ENCODE measurements at regions not wholly inside any gene's neighbourhood (a gene's known extent, or its start where the extent isn't known, plus 50 kb on each side); places are given as distances from the start of the nearest gene placed in this dataset.
"Not testable (repeated sequence)": the region's sequence is repeated elsewhere in the genome, so short reads cannot be mapped to it uniquely, and the experiment has no call there.

DNA sequence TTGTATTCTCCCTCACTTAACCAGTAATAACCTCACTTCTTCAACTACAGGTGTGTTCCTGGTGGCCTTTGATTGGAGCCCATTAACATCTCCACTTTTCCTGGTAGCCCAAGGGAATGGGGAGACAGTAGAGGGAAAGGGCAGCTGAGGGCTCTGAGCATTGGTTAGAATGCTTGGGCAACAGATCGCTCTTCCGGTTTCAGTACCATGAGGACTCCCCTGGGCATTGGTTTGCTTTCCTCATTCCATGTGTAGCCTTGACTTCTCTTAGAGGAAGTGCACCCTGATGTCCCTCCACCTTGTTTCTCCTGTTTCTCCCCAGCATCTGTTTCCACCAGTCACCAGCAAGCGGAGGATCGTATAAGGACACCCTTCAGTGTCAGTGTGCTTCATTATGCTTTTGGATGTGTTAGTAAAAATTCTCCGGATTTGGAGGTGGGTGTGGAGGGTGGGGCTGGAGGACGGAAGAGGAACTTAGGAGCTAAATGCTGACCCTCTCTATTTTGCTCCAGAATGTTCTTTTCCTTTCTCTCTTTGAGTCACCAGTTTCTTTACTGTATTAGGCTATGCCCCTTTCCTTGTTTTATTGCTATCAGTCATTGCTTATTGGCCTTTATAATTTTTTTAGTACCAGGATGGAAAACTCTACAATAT lies 50.6 kb upstream of the ZNG1B start:
- FAIRE-seq; DNase-seq (ENCODE audit: low spot score): not testable (repeated sequence)

DNA sequence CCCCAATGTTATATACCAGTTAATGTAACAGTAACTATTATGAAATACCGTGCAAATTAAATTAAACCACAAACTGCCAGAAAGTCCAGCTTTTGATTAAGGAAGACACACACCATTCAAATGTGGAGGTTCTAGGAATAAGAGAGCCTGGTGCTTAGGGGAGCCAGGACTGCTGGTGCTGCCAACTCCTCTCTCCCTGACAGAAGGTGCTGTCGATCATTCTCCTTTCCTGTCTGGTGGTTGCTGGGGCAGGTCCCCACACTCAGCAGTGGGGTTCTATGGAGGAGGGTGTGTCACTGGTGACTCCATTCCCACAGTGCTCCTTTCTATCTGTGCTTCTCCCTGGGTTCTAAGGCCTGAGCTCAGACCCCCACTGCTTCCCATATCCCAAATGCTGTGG lies 57.9 kb upstream of the ZNG1B start:
- FAIRE-seq; DNase-seq (ENCODE audit: low spot score): not testable (repeated sequence)

DNA sequence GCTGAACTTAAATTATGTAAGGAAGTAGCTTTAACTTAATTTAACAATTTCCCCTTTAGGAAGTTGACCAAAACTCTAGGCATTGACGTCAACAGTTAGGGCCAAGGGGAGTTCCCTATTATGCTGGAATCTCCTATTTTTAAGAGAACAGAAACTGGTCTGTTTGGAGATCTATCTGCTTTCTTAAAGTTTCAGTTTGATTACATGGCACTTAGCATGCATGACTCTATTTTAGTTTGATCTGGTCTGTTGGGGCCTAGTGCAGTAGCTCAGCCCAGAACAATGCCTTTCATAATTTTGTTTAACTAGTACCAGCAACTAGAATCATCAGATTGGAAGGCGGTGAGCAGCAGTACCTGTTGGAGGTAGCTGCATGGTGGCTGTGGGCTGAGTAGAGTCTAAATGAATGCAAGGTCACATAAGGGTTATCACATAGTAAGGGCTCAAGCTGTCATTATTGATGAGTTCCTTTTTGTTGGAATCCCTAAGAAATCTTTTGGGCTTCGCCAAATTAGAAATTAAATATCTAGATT lies 60.5 kb upstream of the ZNG1B start:
- FAIRE-seq (no peak), DNase-seq (ENCODE audit: low spot score) (no peak)

DNA sequence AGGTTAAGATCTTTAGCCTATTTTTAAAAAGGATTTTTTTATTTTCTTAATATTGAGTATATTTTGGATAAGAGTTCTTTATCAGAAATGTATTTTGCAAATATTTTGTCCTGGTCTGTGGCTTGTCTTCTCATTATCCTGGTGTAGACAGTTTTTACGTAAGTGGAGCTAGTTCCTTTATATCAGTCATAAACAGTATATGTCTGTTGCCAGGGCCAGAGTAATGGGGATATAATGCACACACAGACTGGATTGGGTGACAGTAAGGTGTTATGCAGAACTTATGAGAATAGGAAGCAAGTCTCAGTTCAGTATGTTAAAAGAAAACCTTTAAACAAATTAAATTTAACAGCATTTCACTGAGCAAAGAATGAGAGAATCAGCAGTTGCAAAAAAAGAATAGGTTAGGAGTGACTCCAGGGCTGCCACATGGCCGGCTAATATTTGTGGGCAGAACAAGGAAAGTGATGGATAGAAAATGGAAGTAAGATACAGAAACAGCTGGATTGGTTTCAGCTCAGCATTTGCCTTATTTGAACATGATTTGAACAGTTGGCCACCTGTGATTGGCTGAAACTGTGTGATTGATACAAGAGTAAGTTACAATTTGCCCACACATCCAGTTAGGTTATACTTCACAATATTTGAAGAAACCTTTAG lies 61.1 kb upstream of the ZNG1B start:
- DNase-seq (ENCODE audit: low spot score) (no peak), FAIRE-seq (no peak)

DNA sequence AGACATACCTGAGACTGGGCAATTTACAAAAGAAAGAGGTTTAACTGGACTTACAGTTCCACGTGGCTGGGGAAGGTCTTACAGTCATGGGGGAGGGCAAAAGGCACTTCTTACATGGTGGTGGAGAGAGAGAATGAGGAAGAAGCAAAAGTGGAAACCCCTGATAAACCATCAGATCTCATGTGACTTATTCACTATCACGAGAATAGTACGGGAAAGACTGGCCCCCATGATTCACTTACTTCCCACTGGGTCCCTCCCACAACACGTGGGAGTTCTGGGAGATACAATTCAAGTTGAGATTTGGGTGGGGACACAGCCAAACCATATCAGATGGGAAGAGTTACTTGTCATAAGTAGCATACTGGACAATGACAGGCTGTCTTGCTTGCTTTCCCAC lies 62.6 kb upstream of the ZNG1B start:
- not testable (repeated sequence) for DNase-seq (ENCODE audit: low spot score); FAIRE-seq

DNA sequence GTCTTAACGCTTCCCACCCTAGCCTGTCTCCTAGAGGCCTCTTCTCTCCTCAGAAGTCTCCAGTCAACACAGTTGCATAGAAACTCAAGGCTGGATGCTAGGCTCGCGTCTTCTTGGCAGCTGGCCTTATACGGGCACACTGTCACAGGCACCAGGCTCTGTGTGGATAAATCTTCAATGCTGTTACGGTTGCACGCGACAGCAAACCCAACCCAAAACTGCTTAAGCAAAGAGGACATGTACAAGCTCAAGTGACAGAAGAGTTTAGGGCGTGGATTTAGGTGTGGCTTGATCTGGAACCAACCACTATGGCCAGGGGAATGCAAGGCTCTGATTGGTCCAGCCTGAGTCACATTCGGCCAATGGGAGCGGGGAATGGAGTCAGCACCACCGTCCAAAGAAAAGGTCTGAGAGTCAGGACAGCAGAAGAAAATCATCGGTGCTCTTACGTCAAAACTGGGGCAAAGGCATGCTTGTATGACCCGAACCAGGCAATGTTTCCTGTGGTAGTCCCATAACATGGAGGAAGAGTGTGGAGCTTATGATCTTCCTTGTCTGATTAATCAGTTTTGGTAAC lies 65.1 kb upstream of the ZNG1B start:
- not testable (repeated sequence) for DNase-seq (ENCODE audit: low spot score); FAIRE-seq

DNA sequence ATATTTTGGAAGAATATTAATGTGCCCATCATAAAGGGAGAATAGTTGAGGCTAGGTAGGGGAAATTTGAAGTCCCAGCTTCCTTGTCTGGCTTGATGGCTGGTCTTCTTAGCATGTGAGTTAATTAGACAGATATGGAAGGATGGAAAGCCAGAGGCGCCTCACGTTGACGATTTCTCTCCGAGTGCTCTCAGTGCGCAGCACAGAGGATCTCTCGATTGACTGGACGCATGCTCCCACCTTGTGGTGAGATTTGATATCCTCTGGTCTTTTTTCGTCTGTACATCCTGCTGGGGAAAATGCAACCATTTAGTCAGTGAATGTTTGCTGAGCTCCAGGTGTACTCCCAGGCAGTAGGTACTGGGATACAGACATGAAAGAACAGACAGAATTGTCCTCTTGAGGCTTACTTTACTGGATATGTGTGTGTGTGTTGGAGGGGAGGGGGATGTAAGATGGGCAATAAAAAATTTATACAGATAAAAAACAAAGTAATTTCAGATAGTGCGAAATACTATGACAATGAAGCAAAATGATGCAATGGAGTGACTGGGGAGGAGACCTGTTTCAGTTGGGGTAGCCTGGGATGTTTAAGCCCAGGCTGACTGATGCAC lies 66.9 kb upstream of the ZNG1B start:
- peak; percentile 79 for DNase-seq (ENCODE audit: low spot score)
- FAIRE-seq = peak; percentile 74

DNA sequence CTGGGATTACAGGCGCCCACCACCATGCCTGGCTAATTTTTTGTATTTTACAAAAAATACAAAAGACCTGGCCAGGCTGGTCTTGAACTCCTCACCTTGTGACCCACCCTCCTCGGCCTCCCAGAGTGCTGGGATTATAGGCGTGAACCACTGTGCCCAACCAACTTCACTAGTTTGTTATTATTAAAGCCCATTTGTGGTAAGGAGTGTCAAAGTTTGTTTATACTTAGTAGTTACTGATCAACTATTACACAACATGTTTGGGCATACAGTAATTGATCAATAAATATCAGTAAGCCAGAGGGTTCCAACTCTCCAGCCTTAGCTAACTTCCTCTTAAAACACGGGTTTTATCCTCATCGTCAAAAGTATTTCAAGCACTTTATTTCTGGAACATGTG lies 67.5 kb upstream of the ZNG1B start:
- no peak for DNase-seq (ENCODE audit: low spot score)
- no peak for FAIRE-seq

DNA sequence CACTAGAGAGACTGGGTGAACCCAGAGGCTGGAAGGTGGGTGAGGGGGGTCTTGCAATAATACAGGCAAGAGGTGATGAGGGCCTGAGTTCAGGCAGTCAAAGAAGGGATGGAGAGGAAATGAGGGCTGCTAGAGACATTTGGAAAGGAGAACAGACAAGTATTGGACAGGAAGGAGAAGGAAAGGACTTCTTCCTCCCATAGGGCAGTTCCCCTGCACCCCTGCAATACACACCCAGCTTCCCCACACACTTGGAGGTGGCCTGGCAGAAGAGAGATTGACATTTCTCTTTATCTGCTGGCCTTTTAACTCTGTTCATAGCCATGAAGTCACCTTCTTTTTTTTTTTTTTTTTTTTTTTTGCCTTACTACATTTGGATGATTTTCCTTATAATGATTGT lies 68.9 kb upstream of the ZNG1B start:
- FAIRE-seq = not testable (repeated sequence)

DNA sequence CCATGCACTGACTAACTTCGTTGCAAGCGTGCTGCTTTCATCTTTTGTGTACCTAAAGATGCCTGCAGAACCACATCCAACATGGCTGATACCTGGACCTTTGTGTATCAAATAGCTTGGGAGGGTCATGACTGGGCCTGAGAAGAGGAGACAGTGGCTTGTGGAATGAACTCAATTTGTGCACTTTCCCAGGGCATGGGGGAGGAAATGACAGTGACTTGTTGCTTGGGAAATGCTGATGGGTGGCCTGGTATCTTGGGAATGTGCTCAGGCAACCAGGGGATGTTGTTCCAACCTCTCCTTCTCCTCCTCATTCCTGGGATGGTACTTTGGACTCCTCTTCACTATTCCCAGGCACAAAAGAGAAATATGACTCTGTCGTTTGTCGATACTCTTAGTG lies 70.7 kb upstream of the ZNG1B start:
- FAIRE-seq; DNase-seq (ENCODE audit: low spot score): not testable (repeated sequence)

More for the DNA sequence above, 68.9 kb upstream of the ZNG1B start:
- DNase-seq (ENCODE audit: low spot score) = not testable (repeated sequence)

DNA sequence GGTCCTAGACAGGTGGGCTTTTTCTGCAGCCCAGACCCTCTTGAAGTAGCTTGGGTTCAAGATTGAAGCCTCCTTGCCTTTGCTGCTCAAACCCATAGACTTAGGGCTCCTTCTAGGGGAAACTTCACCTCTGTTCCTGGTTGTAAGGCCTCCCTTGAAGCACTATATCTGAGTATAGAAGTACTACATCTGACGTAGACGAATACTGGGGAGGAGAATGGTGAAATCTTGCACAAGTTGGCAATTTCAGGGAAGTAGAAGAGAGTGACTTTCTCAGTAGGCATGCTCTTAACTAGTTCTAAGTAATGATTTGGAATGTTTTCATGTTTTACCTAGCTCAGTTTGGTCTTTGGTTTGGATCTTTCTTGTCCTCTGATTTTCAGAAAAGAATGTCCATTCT lies 71.7 kb upstream of the ZNG1B start:
- FAIRE-seq = not testable (repeated sequence)

DNA sequence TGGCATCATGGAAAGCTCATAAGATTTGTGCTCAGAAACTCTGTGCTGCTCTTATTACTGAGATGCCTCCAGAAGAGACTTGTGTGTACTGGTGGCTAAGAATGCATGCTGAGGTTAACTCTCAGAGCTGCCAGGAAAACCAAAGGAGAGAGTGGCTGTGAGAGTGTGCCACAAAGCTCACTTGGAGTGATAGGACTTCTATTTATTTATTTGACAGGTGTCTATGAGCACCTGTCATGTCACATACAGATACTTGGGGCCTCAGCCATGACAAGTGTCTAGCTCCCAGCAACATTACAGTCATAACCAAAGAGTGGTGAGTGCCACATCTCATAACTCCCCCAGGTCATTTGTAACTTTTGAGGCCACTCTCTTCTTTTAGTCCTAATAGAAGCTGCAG lies 72.2 kb upstream of the ZNG1B start:
- not testable (repeated sequence) for DNase-seq (ENCODE audit: low spot score); FAIRE-seq

More for the DNA sequence above, 71.7 kb upstream of the ZNG1B start:
- not testable (repeated sequence) for DNase-seq (ENCODE audit: low spot score)

DNA sequence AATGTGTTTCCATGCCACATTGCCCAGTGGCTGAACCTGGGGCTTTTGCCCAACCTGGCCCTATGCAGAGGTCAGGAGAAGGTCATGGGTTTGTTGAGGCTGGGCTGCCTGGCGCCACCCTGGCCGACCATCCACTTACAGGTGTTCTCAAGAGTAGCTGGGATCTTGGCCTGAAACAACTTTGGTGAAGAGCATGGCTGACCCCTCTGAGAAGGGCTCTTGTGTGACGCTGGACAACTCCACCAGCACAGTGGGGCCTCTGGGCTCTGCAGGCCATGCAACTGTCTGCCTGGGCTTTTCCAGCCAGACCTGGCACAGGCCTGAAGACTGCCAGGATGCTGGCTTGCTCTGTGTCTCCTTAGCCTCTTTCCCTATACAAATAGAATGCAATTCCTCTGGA lies 76.4 kb upstream of the ZNG1B start:
- FAIRE-seq (no peak), DNase-seq (ENCODE audit: low spot score) (no peak)

DNA sequence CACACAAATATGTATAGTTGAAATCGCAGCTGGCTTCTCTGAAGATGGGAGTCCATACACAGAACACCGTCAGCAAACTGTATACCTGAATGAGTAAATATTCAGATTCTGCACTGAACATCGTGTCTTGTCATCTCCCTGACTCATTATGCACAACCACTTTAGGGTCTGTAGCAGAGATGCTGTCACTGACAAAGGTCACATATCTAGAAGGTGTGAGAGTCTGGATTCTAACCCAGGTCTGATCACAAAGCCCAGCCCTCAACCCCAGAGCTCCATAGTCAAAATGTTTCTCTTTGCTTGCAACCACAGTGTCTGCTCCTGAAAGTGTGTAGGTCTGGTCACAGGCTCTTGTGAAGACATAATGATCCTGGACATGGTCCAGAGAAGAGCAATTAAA lies 78.3 kb upstream of the PAX8 start:
- no peak for FAIRE-seq
- DNase-seq (ENCODE audit: low spot score) = no peak

DNA sequence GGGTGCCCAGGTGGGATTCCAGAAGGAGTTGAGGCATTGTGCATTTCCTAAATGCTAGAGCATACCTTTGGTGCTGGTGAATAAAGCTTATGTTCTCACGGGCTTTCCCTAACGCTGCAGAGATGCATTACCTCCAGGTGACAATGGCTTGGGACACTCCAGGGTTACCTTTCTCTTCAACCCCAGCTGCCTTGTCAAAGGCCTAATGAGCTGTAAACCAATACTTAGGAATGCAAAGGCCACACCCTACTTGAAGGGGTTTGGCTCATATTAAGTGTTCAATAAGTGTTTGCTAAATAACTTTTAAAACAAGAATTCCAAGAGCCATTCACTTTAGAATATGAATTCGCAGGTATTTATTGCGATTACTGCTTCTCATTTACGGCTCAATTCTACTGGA lies 77.6 kb upstream of the PAX8 start:
- DNase-seq (ENCODE audit: low spot score); FAIRE-seq: not testable (repeated sequence)

DNA sequence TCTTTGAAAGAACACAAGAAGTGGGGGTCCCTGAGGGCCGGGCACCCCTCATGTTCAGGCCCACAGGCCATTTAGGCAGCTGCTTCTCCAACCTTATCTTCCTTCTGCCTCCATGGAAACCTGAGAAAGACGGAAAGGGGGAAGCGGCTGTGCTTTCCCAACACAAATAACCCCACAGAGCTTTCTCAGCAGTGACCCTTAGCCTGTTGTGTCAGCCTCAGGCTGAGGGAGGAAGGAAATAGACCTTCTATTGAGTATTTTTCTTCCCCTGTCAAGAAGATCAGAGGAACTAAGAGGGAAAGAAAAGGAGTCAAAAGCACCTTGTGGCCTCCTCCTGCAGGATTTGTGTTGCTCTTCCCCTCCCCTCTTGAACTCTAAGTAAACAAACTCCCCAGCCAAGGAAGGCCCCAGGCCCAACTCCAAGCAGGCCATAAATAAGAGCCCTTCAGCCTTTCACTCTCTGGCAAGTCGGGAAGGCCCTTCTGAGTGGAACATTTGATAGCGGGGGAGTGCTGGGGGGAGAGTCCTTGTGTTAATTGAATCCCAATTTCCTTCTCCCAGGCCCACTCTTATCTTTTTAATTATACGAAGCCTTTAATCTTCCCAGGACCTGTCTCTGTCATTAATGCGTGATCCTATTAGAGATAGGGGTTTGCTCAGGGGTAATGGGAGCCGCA lies 76.8 kb upstream of the PAX8 start:
- not testable (repeated sequence) for FAIRE-seq; DNase-seq (ENCODE audit: low spot score)

DNA sequence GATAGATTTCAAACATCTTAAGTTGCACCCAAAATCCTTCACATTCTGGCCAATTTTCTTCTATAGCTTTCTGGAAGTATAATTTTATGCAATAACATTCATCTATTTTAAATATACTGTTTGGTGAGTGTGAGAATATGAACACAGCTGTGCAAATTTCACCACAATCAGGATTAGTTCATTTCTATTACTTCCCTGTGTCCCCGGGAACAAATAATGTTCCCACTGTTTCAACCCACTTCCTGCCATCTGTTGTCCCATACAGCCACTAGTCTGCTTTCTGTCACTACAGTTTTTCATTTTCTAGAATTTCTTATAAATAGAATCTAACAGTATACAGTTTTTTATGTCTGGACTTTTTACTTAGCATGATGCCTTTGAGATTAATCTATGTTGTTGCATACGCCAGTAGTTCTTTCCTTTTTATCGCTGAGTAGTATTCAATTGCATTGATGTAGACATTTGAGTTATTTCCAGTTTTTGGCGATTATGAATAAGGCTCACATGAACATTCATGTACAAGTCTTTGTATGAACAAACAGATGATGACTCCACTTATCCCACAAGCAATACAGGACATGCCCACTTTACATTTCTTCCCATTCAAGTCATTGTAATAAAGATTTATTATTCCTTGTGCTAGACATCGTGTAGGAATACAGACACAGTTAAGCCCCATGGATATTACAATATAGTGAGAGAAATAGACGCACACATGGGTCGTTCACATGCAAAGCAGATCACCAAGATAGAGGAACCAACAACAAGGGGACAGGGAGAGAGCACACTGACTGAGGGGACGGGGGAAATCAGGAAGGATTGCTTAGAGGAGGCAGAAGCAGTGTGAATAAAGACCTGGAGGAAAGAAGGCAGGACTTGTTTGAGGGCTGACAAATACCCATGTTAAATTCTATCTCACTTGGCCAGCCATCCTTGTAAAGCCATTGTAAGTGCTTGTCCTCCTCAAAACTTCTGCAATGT lies 72.9 kb upstream of the PAX8 start:
- no peak for FAIRE-seq
- no peak for DNase-seq (ENCODE audit: low spot score)

DNA sequence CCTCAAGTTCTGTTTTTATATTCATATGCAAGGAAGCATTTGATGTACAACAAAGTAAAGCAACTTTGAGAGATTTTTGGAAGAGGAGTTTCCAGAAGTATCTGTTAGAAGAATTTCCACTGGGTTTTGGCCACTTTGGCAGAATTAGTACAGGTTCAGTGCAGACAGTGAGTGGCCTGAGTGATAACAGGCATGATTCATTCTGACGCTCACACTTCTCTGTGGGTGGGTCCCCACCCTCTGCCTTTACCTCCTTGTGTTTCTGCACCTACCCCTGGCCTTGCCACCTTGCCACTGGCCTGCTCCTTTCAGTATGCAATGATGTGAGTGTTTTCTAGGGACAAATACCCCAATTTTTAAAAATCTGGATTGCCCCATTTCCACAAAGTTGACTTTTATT lies 65.1 kb upstream of the PAX8 start:
- FAIRE-seq; DNase-seq (ENCODE audit: low spot score): not testable (repeated sequence)

DNA sequence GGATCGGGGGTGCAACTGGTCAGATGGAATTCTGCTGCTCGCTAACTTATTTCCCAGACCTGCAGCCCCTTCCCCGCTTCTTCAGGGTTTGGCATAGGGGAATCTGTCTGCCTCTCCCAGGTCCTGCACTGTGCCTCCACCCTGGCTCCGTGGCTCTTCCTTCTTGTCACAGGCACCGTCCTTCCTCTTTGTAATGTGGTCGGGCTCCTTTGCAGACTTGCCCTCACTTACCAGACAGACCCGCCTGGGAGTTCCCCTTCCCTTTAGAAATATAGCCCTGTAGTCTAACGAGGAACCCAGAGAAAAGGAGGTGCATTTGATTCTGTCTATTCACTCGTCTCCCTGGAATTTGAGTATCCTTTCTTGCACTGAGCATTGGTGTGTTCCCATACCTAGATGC lies 63.9 kb upstream of the PAX8 start:
- no peak for FAIRE-seq
- DNase-seq (ENCODE audit: low spot score) = no peak

DNA sequence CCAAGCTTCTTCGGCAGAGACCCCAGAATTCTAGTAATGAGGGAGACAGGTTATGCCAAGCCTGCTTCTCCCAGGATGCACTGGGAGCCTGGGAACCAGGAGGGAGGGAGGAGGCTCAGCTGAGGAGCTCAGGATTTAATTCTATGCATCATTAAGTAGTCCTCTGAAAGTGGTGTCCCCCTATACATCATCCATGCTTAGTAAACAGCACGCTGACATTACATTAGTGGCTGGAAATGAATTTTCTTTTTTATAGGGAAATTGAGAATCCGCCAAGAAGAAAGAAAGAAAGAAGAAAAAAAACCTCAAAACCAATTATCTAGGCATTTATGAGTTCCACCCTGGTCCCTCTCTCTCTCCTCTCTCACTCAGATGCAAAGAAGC lies 63.1 kb upstream of the PAX8 start:
- not testable (repeated sequence) for FAIRE-seq; DNase-seq (ENCODE audit: low spot score)
